MM.1S (cell line): ENCODE measurements at regions not wholly inside any gene's neighbourhood (a gene's known extent, or its start where the extent isn't known, plus 50 kb on each side); places are given as distances from the start of the nearest gene placed in this dataset.

Experiments used
- DNase-seq: peaks from one replicate; pipeline ENCODE4 v3.0.0-alpha.2; 2015
- H2AFZ ChIP-seq: fragments of 300-600 bp; sonication (generic); 2 replicates; pipeline ENCODE4 v1.6.0; 2016; ENCODE audit warnings: antibody characterized with exemption, low read length
- H3F3A ChIP-seq: fragments of 300-600 bp; sonication (generic); 2 replicates; pipeline ENCODE4 v1.6.1; 2016; ENCODE audit warnings: mild to moderate bottlenecking, antibody characterized with exemption, low read length, moderate library complexity, mixed read lengths; ENCODE audit not compliant: insufficient read depth
- H3K27ac ChIP-seq: fragments of 300-600 bp; sonication (generic); 2 replicates; pipeline ENCODE4 v1.5.1; 2016; ENCODE audit warnings: mild to moderate bottlenecking, low read length
- H3K27me3 ChIP-seq: fragments of 300-600 bp; sonication (generic); replicated peaks from 2 replicates; pipeline ENCODE4 v1.6.0; 2016; ENCODE audit warnings: low read length; ENCODE audit not compliant: insufficient read depth
- H3K36me3 ChIP-seq: fragments of 300-600 bp; sonication (generic); replicated peaks from 2 replicates; pipeline ENCODE4 v1.6.1; 2016; ENCODE audit warnings: mild to moderate bottlenecking, low read length, mixed read lengths; ENCODE audit not compliant: insufficient read depth
- H3K4me1 ChIP-seq: fragments of 300-600 bp; sonication (generic); 2 replicates; pipeline ENCODE4 v1.6.1; 2016; ENCODE audit warnings: low read length, mixed read lengths
- H3K4me2 ChIP-seq: fragments of 300-600 bp; sonication (generic); 2 replicates; pipeline ENCODE4 v1.6.0; 2016; ENCODE audit warnings: low read depth, low read length
- H3K4me3 ChIP-seq: fragments of 300-600 bp; sonication (generic); 2 replicates; pipeline ENCODE4 v1.5.1; 2016; ENCODE audit warnings: low read length, mixed read lengths
- H3K79me2 ChIP-seq: fragments of 300-600 bp; sonication (generic); 2 replicates; pipeline ENCODE4 v1.6.1; 2016; ENCODE audit warnings: mixed run types, low read length, mixed read lengths
- H3K9ac ChIP-seq: fragments of 300-600 bp; sonication (generic); 2 replicates; pipeline ENCODE4 v1.6.1; 2016; ENCODE audit warnings: low read length, mixed read lengths
- H3K9me2 ChIP-seq: fragments of 300-600 bp; sonication (generic); replicated peaks from 2 replicates; pipeline ENCODE4 v1.6.1; 2016; ENCODE audit warnings: mild to moderate bottlenecking, low read length, mixed read lengths; ENCODE audit not compliant: insufficient read depth
- H3K9me3 ChIP-seq: fragments of 300-600 bp; sonication (generic); replicated peaks from 2 replicates; pipeline ENCODE4 v1.6.1; 2016; ENCODE audit warnings: mild to moderate bottlenecking, low read length, mixed read lengths; ENCODE audit not compliant: insufficient read depth
- H4K20me1 ChIP-seq: fragments of 300-600 bp; sonication (generic); 2 replicates; pipeline ENCODE4 v1.6.1; 2016; ENCODE audit warnings: mild to moderate bottlenecking, low read length, moderate library complexity, mixed read lengths; ENCODE audit not compliant: insufficient read depth
- CTCF ChIP-seq: fragments of 300-600 bp; sonication (generic); IDR thresholded peaks from 2 replicates; pipeline ENCODE4 v1.5.1; 2016; ENCODE audit warnings: antibody characterized with exemption, low read length, mixed read lengths
- EZH2 ChIP-seq: fragments of 300-600 bp; sonication (generic); optimal IDR thresholded peaks from 2 replicates; pipeline ENCODE3; 2017; ENCODE audit warnings: low read depth, mild to moderate bottlenecking, antibody characterized with exemption, low read length, mixed read lengths
- EZH2phosphoT487 ChIP-seq: fragments of 300-600 bp; sonication (generic); IDR thresholded peaks from 2 replicates; pipeline ENCODE4 v1.6.1; 2018; ENCODE audit warnings: antibody characterized with exemption, low read length

- Histone ChIP-seq H3K27me3 (no peaks in the 10 kb centered on the region), H3K9me3 (no peaks in the 10 kb centered on the region), H2AFZ (no peak overlapping the region), H3F3A (no peaks in the 10 kb centered on the region), H3K4me1 (no peaks in the 10 kb centered on the region), H3K79me2 (no peaks in the 10 kb centered on the region), H3K9me2 (no peaks in the 10 kb centered on the region), H4K20me1 (no peaks in the 10 kb centered on the region), H3K4me2 (no peak overlapping the region), H3K27ac (no peak overlapping the region), H3K4me3 (no peak overlapping the region), H3K36me3 (no peaks in the 10 kb centered on the region), H3K9ac (no peak overlapping the region)
- TF ChIP-seq EZH2 (no peak), CTCF (no peak), EZH2phosphoT487 (no peak)
- DNase-seq, result no peak
These were observed 257.6 kb downstream of the KLF13 start for GRCh38 chr15:31584195-31584594.

GRCh38 chr15:31585240-31585639 lies 258.6 kb downstream of the KLF13 start:
- no peak overlapping the region for H3K4me3 ChIP-seq
- no peaks in the 10 kb centered on the region for H3K79me2 ChIP-seq
- H3K9me3 ChIP-seq, result no peaks in the 10 kb centered on the region
- H3F3A ChIP-seq, result no peaks in the 10 kb centered on the region
- no peaks in the 10 kb centered on the region for H3K9me2 ChIP-seq
- TF ChIP-seq EZH2phosphoT487, result no peak
- no peak for TF ChIP-seq CTCF
- no peak for TF ChIP-seq EZH2
- H3K27me3 ChIP-seq, result no peaks in the 10 kb centered on the region
- no peak overlapping the region for H2AFZ ChIP-seq
- H3K36me3 ChIP-seq, result no peaks in the 10 kb centered on the region
- no peak overlapping the region for H3K9ac ChIP-seq
- no peak overlapping the region for H3K27ac ChIP-seq
- H4K20me1 ChIP-seq, result no peaks in the 10 kb centered on the region
- no peaks in the 10 kb centered on the region for H3K4me1 ChIP-seq
- no peak for DNase-seq
- H3K4me2 ChIP-seq, result no peak overlapping the region

- H3K9me2 ChIP-seq, result no peaks in the 10 kb centered on the region
- H3K9me3 ChIP-seq, result no peaks in the 10 kb centered on the region
- H3K4me2 ChIP-seq, result no peak overlapping the region
- no peaks in the 10 kb centered on the region for H4K20me1 ChIP-seq
- H3K79me2 ChIP-seq, result no peaks in the 10 kb centered on the region
- H2AFZ ChIP-seq, result no peak overlapping the region
- H3K4me1 ChIP-seq, result no peaks in the 10 kb centered on the region
- H3K27ac ChIP-seq, result no peak overlapping the region
- DNase-seq, result no peak
- no peaks in the 10 kb centered on the region for H3K36me3 ChIP-seq
- H3K9ac ChIP-seq, result no peak overlapping the region
- no peaks in the 10 kb centered on the region for H3F3A ChIP-seq
- TF ChIP-seq EZH2 (no peak), CTCF (no peak), EZH2phosphoT487 (no peak)
- H3K4me3 ChIP-seq, result no peak overlapping the region
- no peaks in the 10 kb centered on the region for H3K27me3 ChIP-seq
These were observed 260.2 kb downstream of the KLF13 start for GRCh38 chr15:31586841-31587240.
